ENCODE measurements at regions not wholly inside any gene's neighbourhood (a gene's known extent, or its start where the extent isn't known, plus 50 kb on each side); places are given as distances from the start of the nearest gene placed in this dataset.
"Not testable (repeated sequence)": the region's sequence is repeated elsewhere in the genome, so short reads cannot be mapped to it uniquely, and the experiment has no call there.

- no peak for DNase-seq
Measured at GRCh38 chr5:25568989-25569625, 924.3 kb upstream of the CDH10 start.

GRCh38 chr5:25568294-25568693, 923.5 kb upstream of the CDH10 start:
- DNase-seq, result no peak

GRCh38 chr5:25567881-25568280, 923.1 kb upstream of the CDH10 start:
- DNase-seq, result no peak

- DNase-seq, result no peak
Measured at GRCh38 chr5:25562656-25563055, 917.9 kb upstream of the CDH10 start.

- no peak for DNase-seq
Measured at GRCh38 chr5:25554077-25554476, 909.3 kb upstream of the CDH10 start.

- DNase-seq, result no peak
Measured at GRCh38 chr5:25552871-25553481, 908.2 kb upstream of the CDH10 start.

GRCh38 chr5:25550793-25551192, 906.0 kb upstream of the CDH10 start:
- no peak for DNase-seq

- DNase-seq, result no peak
Measured at GRCh38 chr5:25544652-25545249, 900.0 kb upstream of the CDH10 start.

GRCh38 chr5:25540628-25541027, 895.9 kb upstream of the CDH10 start:
- DNase-seq, result no peak

GRCh38 chr5:25539536-25539935, 894.8 kb upstream of the CDH10 start:
- DNase-seq, result no peak

GRCh38 chr5:25536461-25536860, 891.7 kb upstream of the CDH10 start:
- not testable (repeated sequence) for DNase-seq

GRCh38 chr5:25516141-25516540, 871.4 kb upstream of the CDH10 start:
- DNase-seq, result no peak

- no peak for DNase-seq
Measured at GRCh38 chr5:25515525-25515924, 870.7 kb upstream of the CDH10 start.

GRCh38 chr5:25510692-25511091, 865.9 kb upstream of the CDH10 start:
- not testable (repeated sequence) for DNase-seq

- DNase-seq, result not testable (repeated sequence)
Measured at GRCh38 chr5:25508011-25508410, 863.2 kb upstream of the CDH10 start.

- no peak for DNase-seq
Measured at GRCh38 chr5:25500635-25501034, 855.9 kb upstream of the CDH10 start.

- no peak for DNase-seq
Measured at GRCh38 chr5:25489834-25490538, 845.2 kb upstream of the CDH10 start.

GRCh38 chr5:25488119-25488518, 843.3 kb upstream of the CDH10 start:
- no peak for DNase-seq

- no peak for DNase-seq
Measured at GRCh38 chr5:25484391-25484790, 839.6 kb upstream of the CDH10 start.

- no peak for DNase-seq
Measured at GRCh38 chr5:25481463-25481862, 836.7 kb upstream of the CDH10 start.

GRCh38 chr5:25459082-25459481, 814.3 kb upstream of the CDH10 start:
- no peak for DNase-seq

GRCh38 chr5:25458628-25459027, 813.9 kb upstream of the CDH10 start:
- DNase-seq, result no peak

GRCh38 chr5:25453500-25453899, 808.7 kb upstream of the CDH10 start:
- DNase-seq, result no peak

- no peak for DNase-seq
Measured at GRCh38 chr5:25451294-25451693, 806.5 kb upstream of the CDH10 start.
